IMR-90 (cell line): ENCODE measurements at regions not wholly inside any gene's neighbourhood (a gene's known extent, or its start where the extent isn't known, plus 50 kb on each side); places are given as distances from the start of the nearest gene placed in this dataset.

Experiments used
- ATAC-seq: fragments of 200-7000 bp; cut with Tn5 transposase; 2 replicates; pipeline ENCODE4 v1.9.1; 2020; ENCODE audit warnings: low read depth, mild to moderate bottlenecking, moderate library complexity
- BruUV-seq: library from RNA; stranded (reverse); fragments of 400-500 nt; replicated peaks from 2 replicates; lab custom pipeline; 2021; lab: Mats Ljungman, UMichigan
- CTCF ChIA-PET: fragments of 300-600 bp; formaldehyde crosslinking; extraction: SDS; loops from one replicate; lab custom pipeline; 2021; ENCODE audit warnings: antibody characterized with exemption; lab: Yijun Ruan, JAX
- POLR2A ChIA-PET: fragments of 300-600 bp; sonication (Branson Sonifier 250); formaldehyde crosslinking; loops from one replicate; lab custom pipeline; 2022; ENCODE audit warnings: antibody characterized with exemption; ENCODE audit not compliant: unreplicated experiment; lab: Charles Lee
- DNase-seq: peaks from one replicate; pipeline ENCODE4 v3.0.0; 2013
- H2AFZ ChIP-seq: replicated peaks from 2 replicates; pipeline ENCODE3; 2013; ENCODE audit warnings: low read length, mild to moderate bottlenecking; ENCODE audit not compliant: poor library complexity
- H2AK5ac ChIP-seq: 2 replicates; pipeline ENCODE4 v1.6.1; 2013; ENCODE audit warnings: low read depth, low read length, inconsistent platforms
- H2AK9ac ChIP-seq: replicated peaks from 2 replicates; pipeline ENCODE3; 2013; ENCODE audit warnings: mild to moderate bottlenecking, low read depth, low read length, moderate library complexity; ENCODE audit not compliant: poor library complexity
- H2BK120ac ChIP-seq: 2 replicates; pipeline ENCODE4 v1.6.1; 2013; ENCODE audit warnings: low read depth, low read length, inconsistent platforms
- H2BK15ac ChIP-seq: 3 replicates; pipeline ENCODE4 v1.6.1; 2013; ENCODE audit warnings: low read depth, low read length, inconsistent platforms
- H2BK20ac ChIP-seq: 2 replicates; pipeline ENCODE4 v1.6.1; 2013; ENCODE audit warnings: low read depth, mild to moderate bottlenecking, inconsistent platforms, low read length, moderate library complexity
- H2BK5ac ChIP-seq: 2 replicates; pipeline ENCODE4 v1.6.1; 2013; ENCODE audit warnings: mild to moderate bottlenecking, low read depth, low read length, inconsistent platforms; ENCODE audit not compliant: poor library complexity, severe bottlenecking
- H3K14ac ChIP-seq: replicated peaks from 2 replicates; pipeline ENCODE4 v1.6.1; 2013; ENCODE audit warnings: low read depth, low read length, inconsistent platforms
- H3K18ac ChIP-seq: 2 replicates; pipeline ENCODE4 v1.6.1; 2013; ENCODE audit warnings: low read depth, low read length, control low read depth
- H3K23ac ChIP-seq: 2 replicates; pipeline ENCODE4 v1.6.1; 2013; ENCODE audit warnings: low read depth, low read length, inconsistent platforms
- H3K27ac ChIP-seq: 2 replicates; pipeline ENCODE4 v1.5.1; 2013; ENCODE audit warnings: mild to moderate bottlenecking, control low read depth, low read length; ENCODE audit not compliant: insufficient read depth
- H3K27me3 ChIP-seq: 2 replicates; pipeline ENCODE4 v1.6.1; 2013; ENCODE audit warnings: low read length; ENCODE audit not compliant: control insufficient read depth, insufficient read depth
- H3K36me3 ChIP-seq: 2 replicates; pipeline ENCODE4 v1.6.1; 2013; ENCODE audit warnings: low read length, mixed read lengths; ENCODE audit not compliant: control insufficient read depth, insufficient read depth
- H3K4ac ChIP-seq: 2 replicates; pipeline ENCODE4 v1.6.1; 2013; ENCODE audit warnings: low read depth, low read length, inconsistent platforms
- H3K4me1 ChIP-seq: 2 replicates; pipeline ENCODE4 v1.6.1; 2013; ENCODE audit warnings: low read length, mixed read lengths; ENCODE audit not compliant: control insufficient read depth, insufficient read depth
- H3K4me2 ChIP-seq: 2 replicates; pipeline ENCODE4 v1.6.1; 2013; ENCODE audit warnings: low read depth, mild to moderate bottlenecking, control low read depth, low read length, moderate library complexity
- H3K4me3 ChIP-seq: 2 replicates; pipeline ENCODE4 v1.5.1; 2013; ENCODE audit warnings: low read depth, mild to moderate bottlenecking, control low read depth, low read length, moderate library complexity; ENCODE audit not compliant: insufficient read depth
- H3K56ac ChIP-seq: 2 replicates; pipeline ENCODE4 v1.6.1; 2013; ENCODE audit warnings: low read length, inconsistent platforms; ENCODE audit not compliant: insufficient read depth; ENCODE audit errors: extremely low read depth
- H3K79me1 ChIP-seq, 2 experiments: 2 replicates each; pipeline ENCODE4 v1.6.1; 2013; ENCODE audit warnings: low read length in 2 of 2, inconsistent platforms in 1 of 2, low read depth in 1 of 2
- H3K9ac ChIP-seq: 2 replicates; pipeline ENCODE4 v1.6.1; 2013; ENCODE audit warnings: low read depth, low read length, control low read depth
- H3K9me1 ChIP-seq: 2 replicates; pipeline ENCODE4 v1.6.1; 2013; ENCODE audit warnings: low read length, inconsistent platforms; ENCODE audit not compliant: insufficient read depth
- H3K9me3 ChIP-seq: 2 replicates; pipeline ENCODE4 v1.6.1; 2013; ENCODE audit warnings: low read length; ENCODE audit not compliant: control insufficient read depth, insufficient read depth
- H4K20me1 ChIP-seq: 2 replicates; pipeline ENCODE4 v1.6.1; 2013; ENCODE audit warnings: low read length, inconsistent platforms; ENCODE audit not compliant: insufficient read depth
- H4K5ac ChIP-seq: 2 replicates; pipeline ENCODE4 v1.6.1; 2013; ENCODE audit warnings: mild to moderate bottlenecking, low read depth, low read length, control low read depth
- H4K8ac ChIP-seq, 2 experiments: 2 replicates each; pipeline ENCODE4 v1.6.1; 2013; ENCODE audit warnings: low read depth in 2 of 2, low read length in 2 of 2, control low read depth in 1 of 2, inconsistent platforms in 1 of 2
- H4K91ac ChIP-seq: 2 replicates; pipeline ENCODE4 v1.6.1; 2013; ENCODE audit warnings: low read depth, low read length, inconsistent platforms; ENCODE audit not compliant: insufficient read depth
- MXI1 ChIP-seq: IDR thresholded peaks from 2 replicates; pipeline ENCODE4 v1.6.1; 2012; ENCODE audit warnings: low read depth, mild to moderate bottlenecking, low read length, moderate library complexity, borderline replicate concordance
- RAD21 ChIP-seq: IDR thresholded peaks from 2 replicates; pipeline ENCODE4 v1.6.1; 2012; ENCODE audit warnings: low read length, improper control_type of control experiment
- WGBS, 2 experiments: methylation state at CpG; one replicate each; pipeline versions ENCODE4 v1.1.5 to v1.1.7; 2013; ENCODE audit warnings: missing lambda C conversion rate in 2 of 2; ENCODE audit not compliant: insufficient read length in 1 of 2; ENCODE audit errors: extremely low coverage in 2 of 2; 5-methylcytosine and 5-hydroxymethylcytosine counted together
- dilution Hi-C: fragments of 300-500 bp; cut with HindIII; formaldehyde crosslinking; loops from one replicate; pipeline ENCODE4 v1.14.3; 2018; ENCODE audit warnings: low sequenced_read_pairs; ENCODE audit not compliant: unreplicated experiment
- in situ Hi-C: fragments of 300-500 bp; cut with MboI; formaldehyde crosslinking; loops from 3 replicates; pipeline ENCODE4 v1.14.3; 2019; ENCODE audit warnings: low sequenced_read_pairs, inconsistent platforms, mixed read lengths
- intact Hi-C: fragments of 100-400 bp; cut with micrococcal nuclease; formaldehyde crosslinking; loops from 2 replicates; pipeline ENCODE4 v1.10.0; 2022
- TF ChIP-seq, protein P1 (sequence below): fragments of 150-350 bp; IDR thresholded peaks from 2 replicates; pipeline ENCODE4 v1.6.1; 2016; ENCODE audit warnings: low read depth, mild to moderate bottlenecking, low read length, moderate library complexity, borderline replicate concordance

GRCh38 chr2:7748717-7749415, 831.7 kb downstream of the RNF144A start:
- no peak overlapping the region for H2AK5ac ChIP-seq
- no peak overlapping the region for H3K18ac ChIP-seq
- TF ChIP-seq RAD21 (no peak), MXI1 (no peak)
- TF ChIP-seq, protein P1, sequence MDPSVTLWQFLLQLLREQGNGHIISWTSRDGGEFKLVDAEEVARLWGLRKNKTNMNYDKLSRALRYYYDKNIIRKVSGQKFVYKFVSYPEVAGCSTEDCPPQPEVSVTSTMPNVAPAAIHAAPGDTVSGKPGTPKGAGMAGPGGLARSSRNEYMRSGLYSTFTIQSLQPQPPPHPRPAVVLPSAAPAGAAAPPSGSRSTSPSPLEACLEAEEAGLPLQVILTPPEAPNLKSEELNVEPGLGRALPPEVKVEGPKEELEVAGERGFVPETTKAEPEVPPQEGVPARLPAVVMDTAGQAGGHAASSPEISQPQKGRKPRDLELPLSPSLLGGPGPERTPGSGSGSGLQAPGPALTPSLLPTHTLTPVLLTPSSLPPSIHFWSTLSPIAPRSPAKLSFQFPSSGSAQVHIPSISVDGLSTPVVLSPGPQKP = no peak
- dilution Hi-C loops (no loop called here), intact Hi-C loops (no loop called here), in situ Hi-C loops (no loop called here)
- H4K91ac ChIP-seq = no peak overlapping the region
- ChIA-PET POLR2A (no interaction called here), CTCF (no interaction called here)
- H4K5ac ChIP-seq = no peak overlapping the region
- 91% methylated on average over 4 of the region's 17 CpGs; no CpG with 5 or more reads in 1 of the 2 experiments for WGBS, 2 experiments
- H2BK5ac ChIP-seq = no peak overlapping the region
- no peak overlapping the region for H2AK9ac ChIP-seq
- no peak overlapping the region for H2BK120ac ChIP-seq
- ATAC-seq (no peak), DNase-seq (peak; percentile 3)
- no peak overlapping the region for H3K9ac ChIP-seq
- H4K20me1 ChIP-seq = no peaks in the 10 kb centered on the region
- no peak overlapping the region for H3K14ac ChIP-seq
- H4K8ac ChIP-seq = no peak overlapping the region
- no peak overlapping the region for H2BK20ac ChIP-seq
- H3K4me3 ChIP-seq = no peak overlapping the region
- BruUV-seq = no TSS peak
- H3K27ac ChIP-seq = no peak overlapping the region
- no peaks in the 10 kb centered on the region for H3K9me3 ChIP-seq
- no peaks in the 10 kb centered on the region for H3K79me1 ChIP-seq
- H3K36me3 ChIP-seq = no peaks in the 10 kb centered on the region
- H2AFZ ChIP-seq = peak overlapping the region; percentile 29
- H3K56ac ChIP-seq = no peak overlapping the region
- no peak overlapping the region for H3K4me2 ChIP-seq
- H3K4me1 ChIP-seq = no peaks in the 10 kb centered on the region
- H3K9me1 ChIP-seq = no peaks in the 10 kb centered on the region
- no peak overlapping the region for H3K23ac ChIP-seq
- no peaks in the 10 kb centered on the region for H3K27me3 ChIP-seq
- no peak overlapping the region for H3K4ac ChIP-seq
- no peak overlapping the region for H2BK15ac ChIP-seq
